GM19025 (cell line): ENCODE measurements at regions not wholly inside any gene's neighbourhood (a gene's known extent, or its start where the extent isn't known, plus 50 kb on each side); places are given as distances from the start of the nearest gene placed in this dataset.

Source experiments
- ATAC-seq: cut with Tn5 transposase; IDR thresholded peaks from one replicate; pipeline ENCODE4 v1.9.1; 2021; ENCODE audit warnings: mild to moderate bottlenecking, low read depth, moderate library complexity; ENCODE audit not compliant: unreplicated experiment

GRCh38 chr12:88633312-88633711 is 53.0 kb upstream of the KITLG start:
- no peak for ATAC-seq

- ATAC-seq = no peak
Observed at GRCh38 chr12:88630561-88630960, 50.3 kb upstream of the KITLG start.
